HepG2 (cell line): ENCODE measurements at regions not wholly inside any gene's neighbourhood (a gene's known extent, or its start where the extent isn't known, plus 50 kb on each side); places are given as distances from the start of the nearest gene placed in this dataset.

ENCODE experiments used
- LCORL ChIP-seq, 2 experiments: fragments of 450-650 bp in 1 of 2; sonication (generic) in 1 of 2; formaldehyde crosslinking in 1 of 2; IDR thresholded peaks; 2 replicates each; pipeline versions ENCODE4 v1.5.0 to v1.6.1; 2017 to 2020; ENCODE audit warnings: antibody characterized with exemption in 1 of 2, missing genetic modification reagents in 1 of 2
- NR2F1 ChIP-seq, 2 experiments: fragments of 450-650 bp in 1 of 2; formaldehyde crosslinking in 1 of 2; IDR thresholded peaks; 2 replicates each; pipeline versions ENCODE4 v1.5.0 to v1.6.1; 2016 to 2020; ENCODE audit warnings: mild to moderate bottlenecking in 1 of 2, missing compliant biosample characterization in 1 of 2, missing genetic modification reagents in 1 of 2, moderate library complexity in 1 of 2
- ZBTB1 ChIP-seq: sonication (generic); formaldehyde crosslinking; IDR thresholded peaks from 2 replicates; pipeline ENCODE4 v1.4.0; 2020; ENCODE audit warnings: missing genetic modification reagents, borderline replicate concordance
- ZNF124 ChIP-seq: sonication (generic); formaldehyde crosslinking; IDR thresholded peaks from 2 replicates; pipeline ENCODE4 v1.4.0; 2020; ENCODE audit warnings: missing genetic modification reagents

GRCh38 chr20:23150304-23151007 is 64.3 kb upstream of the CD93 start:
- no peak for TF ChIP-seq NR2F1 (CRISPR knock-in tag; IDR thresholded peaks at IDR 0.05)
- TF ChIP-seq LCORL (IDR thresholded peaks at IDR 0.05) = no peak
- no peak for TF ChIP-seq LCORL (CRISPR knock-in tag; IDR thresholded peaks at IDR 0.05)
- no peak for TF ChIP-seq ZNF124 (CRISPR knock-in tag)
- no peak for TF ChIP-seq ZBTB1 (CRISPR knock-in tag)
